ENCODE measurements at regions not wholly inside any gene's neighbourhood (a gene's known extent, or its start where the extent isn't known, plus 50 kb on each side); places are given as distances from the start of the nearest gene placed in this dataset.

DNA sequence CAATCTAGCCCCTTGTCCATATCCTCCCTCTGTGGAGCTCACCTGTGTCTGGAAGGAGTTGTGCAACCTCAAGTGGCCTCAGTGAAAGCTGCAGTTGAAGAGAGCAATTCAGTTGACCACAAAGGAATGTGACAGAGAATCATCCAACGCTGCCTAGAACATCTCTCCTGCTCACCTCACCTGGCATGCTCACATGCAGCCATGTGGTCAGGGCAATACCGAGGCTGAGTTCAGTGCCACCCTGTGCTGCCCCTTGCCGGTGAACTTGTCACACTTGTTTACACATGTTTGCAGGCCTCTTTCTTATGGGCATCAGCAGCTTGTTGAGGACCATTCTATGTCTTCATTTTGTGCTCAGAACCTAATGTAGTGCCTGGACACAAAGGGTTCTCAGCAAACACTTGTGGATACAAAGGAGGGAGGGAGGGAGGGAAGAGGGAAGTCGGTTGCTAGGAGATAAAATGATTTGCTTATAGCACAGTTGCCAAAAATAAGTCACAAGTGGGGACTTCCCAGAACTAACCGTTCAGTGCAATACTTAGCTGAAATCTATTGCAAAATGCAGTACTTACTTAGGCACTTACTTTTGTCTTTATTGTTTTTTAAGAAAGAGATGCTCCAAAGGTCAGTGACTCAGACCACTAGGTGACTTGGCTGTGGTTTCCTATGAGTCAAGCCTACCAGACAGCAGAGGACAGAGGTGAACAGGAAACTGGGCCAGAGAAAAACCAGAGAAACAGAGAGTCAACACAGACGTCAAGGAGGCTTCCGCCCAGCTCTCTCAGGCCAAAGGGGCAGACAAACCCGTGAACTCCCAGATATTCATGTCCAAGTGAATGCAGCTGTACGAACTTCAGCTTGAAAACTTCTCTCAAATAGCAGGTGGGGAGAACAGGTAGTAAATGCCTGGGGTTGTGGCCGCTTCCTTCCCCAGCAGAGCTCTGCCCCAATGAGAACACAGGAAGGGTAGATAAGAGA lies 227.8 kb upstream of the CTNNB1 start:
- Mint-ChIP-seq H3K27me3 (peaks cover 0 to 3% of the 10 kb centered on the region in 2 donors), H3K36me3 (peaks cover 8% of the 10 kb centered on the region), H3K4me1 (ENCODE audit: low read depth in 2 of 2) (peaks cover 74% of the 10 kb centered on the region in 2 donors), H3K4me3 (peak overlapping the region; percentile 87), H3K27ac (peak overlapping the region; percentile 89 to 99), H3K9me3 (peaks cover 4% of the 10 kb centered on the region)
- DNase-seq (ENCODE audit: low spot score) (peak; percentile 86), ATAC-seq (peak; percentile 94 to 95)

DNA sequence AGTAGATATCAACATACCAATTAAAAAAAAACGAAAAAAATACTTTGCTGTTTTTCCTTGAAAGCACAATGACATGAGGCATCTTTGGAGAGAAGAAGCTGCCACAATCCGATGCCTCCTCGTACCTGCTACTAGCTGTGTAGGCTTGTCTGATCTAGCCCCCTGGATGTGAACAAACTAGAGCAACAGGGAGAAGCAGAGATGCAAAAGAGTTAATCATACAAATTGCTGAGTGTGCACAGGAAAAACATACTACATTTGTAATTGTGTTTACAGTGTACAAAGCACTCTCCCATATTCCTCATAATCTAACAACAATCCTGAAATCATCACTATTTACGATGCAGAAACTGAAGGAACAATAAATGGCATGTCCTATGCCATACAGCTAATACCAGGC lies 227.0 kb upstream of the CTNNB1 start:
- H3K4me1 Mint-ChIP-seq (ENCODE audit: low read depth in 2 of 2), result peaks cover 73% of the 10 kb centered on the region in 2 donors

DNA sequence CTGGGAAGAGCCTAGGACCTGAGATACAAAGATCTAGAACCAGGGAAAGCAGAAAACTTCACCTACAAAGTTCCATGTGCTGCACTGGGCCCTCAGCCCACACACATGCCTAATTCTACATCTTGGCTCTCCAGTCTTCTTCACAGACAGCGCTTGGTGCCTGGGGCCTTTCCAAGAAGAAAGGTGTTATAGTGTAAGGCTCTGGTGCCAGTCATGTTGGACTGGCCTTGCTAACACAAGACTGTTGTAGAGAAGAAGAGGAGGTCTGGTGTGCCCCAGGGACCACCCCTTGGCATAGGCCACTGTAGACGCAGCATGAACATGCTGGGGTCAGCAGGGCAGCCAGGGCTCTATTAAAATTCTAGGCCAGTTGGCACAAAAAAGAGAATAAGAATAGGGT lies 226.2 kb upstream of the CTNNB1 start:
- H3K27ac Mint-ChIP-seq, result peak overlapping the region; percentile 89 to 99
- peaks cover 66% of the 10 kb centered on the region in 2 donors for H3K4me1 Mint-ChIP-seq (ENCODE audit: low read depth in 2 of 2)
- no peak for ATAC-seq
- H3K4me3 Mint-ChIP-seq, result peak overlapping the region; percentile 87
- H3K9me3 Mint-ChIP-seq, result no peaks in the 10 kb centered on the region
- peaks cover 0 to 5% of the 10 kb centered on the region in 2 donors for H3K27me3 Mint-ChIP-seq
- H3K36me3 Mint-ChIP-seq, result no peaks in the 10 kb centered on the region
- DNase-seq (ENCODE audit: low spot score), result no peak

More for the DNA sequence above, 227.0 kb upstream of the CTNNB1 start:
- peak overlapping the region; percentile 87 for H3K4me3 Mint-ChIP-seq
- peaks cover 6% of the 10 kb centered on the region for H3K36me3 Mint-ChIP-seq
- H3K9me3 Mint-ChIP-seq, result peaks cover 4% of the 10 kb centered on the region
- H3K27ac Mint-ChIP-seq, result peak overlapping the region; percentile 89 to 99
- DNase-seq (ENCODE audit: low spot score), result no peak
- peaks cover 0 to 3% of the 10 kb centered on the region in 2 donors for H3K27me3 Mint-ChIP-seq
- no peak for ATAC-seq

DNA sequence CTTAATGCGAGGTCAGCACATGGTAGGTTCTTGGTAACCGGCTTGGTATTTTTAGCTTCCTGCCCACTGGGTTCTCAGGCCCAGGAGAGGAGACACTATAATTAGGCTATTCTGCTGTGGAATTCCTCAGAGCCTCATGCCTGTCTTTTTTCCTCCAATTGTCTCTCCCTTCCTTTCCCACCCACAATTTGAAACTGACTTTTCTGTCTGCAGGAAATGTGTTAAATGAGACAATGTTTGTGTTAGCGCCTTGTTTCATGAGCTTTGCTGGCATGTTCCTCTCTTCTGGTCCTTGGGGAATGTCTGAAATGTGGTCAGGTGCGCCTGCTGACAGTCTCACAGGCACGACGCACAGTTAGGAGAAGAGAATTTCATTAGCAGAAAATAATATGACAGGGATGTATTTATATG lies 223.6 kb upstream of the CTNNB1 start:
- H3K27ac Mint-ChIP-seq, result no peak overlapping the region

DNA sequence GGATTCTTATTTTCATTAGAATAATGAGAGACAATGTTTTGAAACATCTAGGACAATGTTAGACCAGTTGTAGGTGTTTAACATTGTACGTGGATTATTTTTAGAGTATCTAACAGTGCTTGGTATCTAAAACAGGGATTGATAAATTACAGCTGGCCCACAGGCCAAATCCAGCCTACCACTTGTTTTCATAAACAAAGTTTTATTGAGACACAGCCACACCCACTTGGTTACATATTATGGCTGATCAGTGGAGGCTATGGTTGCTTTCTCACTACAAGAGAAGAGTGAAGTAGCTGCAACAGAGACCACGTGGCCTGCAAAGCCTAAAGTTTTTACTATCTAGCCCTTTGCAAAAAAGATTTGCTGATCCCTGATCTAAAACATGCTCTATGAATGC lies 223.1 kb upstream of the CTNNB1 start:
- Mint-ChIP-seq H3K4me1 (ENCODE audit: low read depth in 2 of 2) (peaks cover 48 to 57% of the 10 kb centered on the region in 2 donors), H3K36me3 (no peaks in the 10 kb centered on the region), H3K27me3 (peaks cover 2 to 15% of the 10 kb centered on the region in 2 donors)

More for the DNA sequence above, 223.6 kb upstream of the CTNNB1 start:
- DNase-seq (ENCODE audit: low spot score) (no peak), ATAC-seq (no peak)
- H3K4me3 Mint-ChIP-seq, result no peak overlapping the region
- no peaks in the 10 kb centered on the region for H3K36me3 Mint-ChIP-seq
- H3K4me1 Mint-ChIP-seq (ENCODE audit: low read depth in 2 of 2), result peaks cover 51 to 57% of the 10 kb centered on the region in 2 donors
- H3K27me3 Mint-ChIP-seq, result peaks cover 2 to 15% of the 10 kb centered on the region in 2 donors
- peaks cover 3% of the 10 kb centered on the region for H3K9me3 Mint-ChIP-seq

DNA sequence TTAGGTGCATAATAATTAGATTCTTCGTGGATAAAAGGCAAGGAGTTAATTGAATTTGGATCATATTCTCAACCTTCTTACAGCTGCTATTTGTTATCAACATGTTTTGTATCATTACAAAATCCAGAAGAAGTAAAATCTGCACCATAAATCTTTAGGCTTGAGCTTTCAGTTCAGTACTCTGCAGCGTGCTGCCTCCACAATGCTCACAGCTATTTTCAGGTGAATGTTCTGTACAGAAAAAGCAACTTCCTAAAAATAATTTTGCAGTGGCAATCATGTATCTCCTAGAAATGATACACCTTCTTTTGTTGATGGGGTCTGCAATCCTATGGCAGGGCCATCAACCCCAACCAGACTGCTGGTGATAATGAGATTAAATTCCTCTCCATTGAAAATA lies 220.9 kb upstream of the CTNNB1 start:
- Mint-ChIP-seq H3K9me3 (peaks cover 3% of the 10 kb centered on the region), H3K4me3 (no peak overlapping the region), H3K4me1 (ENCODE audit: low read depth in 2 of 2) (peaks cover 30 to 36% of the 10 kb centered on the region in 2 donors), H3K27ac (no peak overlapping the region), H3K27me3 (peaks cover 8 to 27% of the 10 kb centered on the region in 2 donors), H3K36me3 (no peaks in the 10 kb centered on the region)
- no peak for DNase-seq (ENCODE audit: low spot score)
- ATAC-seq, result no peak

More for the DNA sequence above, 223.1 kb upstream of the CTNNB1 start:
- Mint-ChIP-seq H3K4me3 (no peak overlapping the region), H3K27ac (no peak overlapping the region), H3K9me3 (peaks cover 3% of the 10 kb centered on the region)
- DNase-seq (ENCODE audit: low spot score), result no peak
- no peak for ATAC-seq

DNA sequence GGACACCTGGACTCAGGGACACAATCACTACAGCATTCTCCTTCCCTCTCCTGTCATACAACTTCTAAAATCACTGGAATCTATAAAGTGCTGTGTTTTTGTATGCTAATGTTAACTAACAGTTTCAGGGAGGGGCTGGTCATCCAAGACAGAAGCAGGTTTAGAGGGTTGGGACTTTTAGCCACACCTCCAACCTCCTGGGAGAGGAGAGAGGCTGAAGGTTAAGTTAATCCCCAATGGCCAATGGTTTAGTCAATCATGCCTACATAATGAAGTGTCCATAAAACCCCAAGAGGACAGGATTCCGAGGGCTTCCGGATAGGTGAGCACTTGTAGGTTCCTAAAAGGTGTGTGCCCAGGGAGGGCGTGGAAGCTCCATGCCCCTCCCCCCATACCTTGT lies 219.3 kb upstream of the CTNNB1 start:
- ATAC-seq, result peak in 1 of 2 donors; percentile 9
- peaks cover 3% of the 10 kb centered on the region for H3K9me3 Mint-ChIP-seq
- no peak overlapping the region for H3K27ac Mint-ChIP-seq
- H3K4me3 Mint-ChIP-seq, result no peak overlapping the region
- DNase-seq (ENCODE audit: low spot score), result no peak
- H3K36me3 Mint-ChIP-seq, result no peaks in the 10 kb centered on the region
- peaks cover 13 to 40% of the 10 kb centered on the region in 2 donors for H3K27me3 Mint-ChIP-seq
- peaks cover 22% of the 10 kb centered on the region in 2 donors for H3K4me1 Mint-ChIP-seq (ENCODE audit: low read depth in 2 of 2)

DNA sequence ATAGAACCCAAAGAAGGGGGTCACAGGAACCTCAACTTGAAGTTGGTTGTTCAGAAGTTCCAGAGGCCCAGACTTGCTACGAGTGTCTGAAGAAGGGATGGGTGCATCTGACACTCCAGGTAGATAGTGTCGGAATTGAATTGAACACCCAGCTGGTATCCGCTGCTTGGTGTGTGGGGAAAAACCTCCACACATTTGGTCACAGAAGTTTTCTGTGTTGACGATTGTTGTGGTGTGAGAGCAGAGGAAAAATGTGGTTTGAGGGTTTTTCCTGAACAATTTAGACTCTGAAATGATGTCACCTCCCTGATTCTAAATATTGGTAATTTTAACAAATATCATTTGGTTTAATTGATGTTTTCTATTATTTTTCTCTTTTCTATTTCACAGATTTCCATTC lies 218.8 kb upstream of the CTNNB1 start:
- Mint-ChIP-seq H3K27me3 (peaks cover 13 to 40% of the 10 kb centered on the region in 2 donors), H3K4me1 (ENCODE audit: low read depth in 2 of 2) (peaks cover 19% of the 10 kb centered on the region in 2 donors), H3K9me3 (peaks cover 3% of the 10 kb centered on the region), H3K4me3 (peak overlapping the region; percentile 46), H3K36me3 (no peaks in the 10 kb centered on the region), H3K27ac (peak overlapping the region in 1 of 2 donors; percentile 70)
- DNase-seq (ENCODE audit: low spot score) (no peak), ATAC-seq (peak; percentile 65 to 66)

DNA sequence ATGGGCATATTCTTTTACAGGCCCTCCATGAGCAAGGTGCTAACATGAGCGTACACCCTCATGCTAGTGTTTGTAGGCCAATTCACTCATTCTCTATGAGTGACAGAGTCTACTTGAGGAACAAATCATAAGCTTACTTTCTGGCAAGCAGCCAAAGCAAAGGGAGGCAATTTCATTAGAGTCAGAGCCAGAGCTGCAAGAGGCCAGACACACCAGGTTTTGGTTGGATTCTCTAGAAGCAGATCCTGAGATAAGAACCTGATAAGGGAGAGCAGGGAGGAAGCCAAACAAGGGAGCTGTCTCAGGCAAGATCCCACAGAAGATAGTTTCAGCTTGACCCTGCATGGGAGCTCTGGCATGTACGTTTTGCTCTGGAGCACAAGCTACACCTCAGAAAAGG lies 214.1 kb upstream of the CTNNB1 start:
- Mint-ChIP-seq H3K36me3 (no peaks in the 10 kb centered on the region), H3K27me3 (peaks cover 13 to 45% of the 10 kb centered on the region in 2 donors)
- ATAC-seq, result no peak

DNA sequence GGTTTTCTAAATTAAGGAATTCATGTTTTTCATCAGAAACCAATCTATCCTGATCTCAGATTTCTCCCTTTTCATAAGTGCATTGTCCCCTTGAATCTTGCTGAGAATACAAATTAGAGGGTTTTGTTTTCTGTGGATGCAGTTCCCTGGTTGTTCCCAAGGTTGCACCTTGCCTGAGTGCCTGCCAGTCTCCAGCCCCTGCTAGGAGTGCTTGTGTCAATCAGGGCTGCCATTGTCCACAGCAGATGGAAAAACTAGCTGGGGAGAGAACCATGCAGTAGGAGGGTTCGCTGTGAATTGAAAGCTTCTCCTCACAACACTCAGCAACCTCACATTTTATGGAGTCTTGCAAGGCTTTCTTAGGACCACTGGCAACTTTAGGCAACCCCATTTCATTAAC lies 210.8 kb upstream of the CTNNB1 start:
- H3K4me3 Mint-ChIP-seq, result no peak overlapping the region

More for the DNA sequence above, 214.1 kb upstream of the CTNNB1 start:
- H3K9me3 Mint-ChIP-seq, result peaks cover 4% of the 10 kb centered on the region
- no peak overlapping the region for H3K4me3 Mint-ChIP-seq
- no peak for DNase-seq (ENCODE audit: low spot score)
- H3K4me1 Mint-ChIP-seq (ENCODE audit: low read depth in 2 of 2), result peaks cover 7% of the 10 kb centered on the region in 2 donors
- H3K27ac Mint-ChIP-seq, result peak overlapping the region in 1 of 2 donors; percentile 7

DNA sequence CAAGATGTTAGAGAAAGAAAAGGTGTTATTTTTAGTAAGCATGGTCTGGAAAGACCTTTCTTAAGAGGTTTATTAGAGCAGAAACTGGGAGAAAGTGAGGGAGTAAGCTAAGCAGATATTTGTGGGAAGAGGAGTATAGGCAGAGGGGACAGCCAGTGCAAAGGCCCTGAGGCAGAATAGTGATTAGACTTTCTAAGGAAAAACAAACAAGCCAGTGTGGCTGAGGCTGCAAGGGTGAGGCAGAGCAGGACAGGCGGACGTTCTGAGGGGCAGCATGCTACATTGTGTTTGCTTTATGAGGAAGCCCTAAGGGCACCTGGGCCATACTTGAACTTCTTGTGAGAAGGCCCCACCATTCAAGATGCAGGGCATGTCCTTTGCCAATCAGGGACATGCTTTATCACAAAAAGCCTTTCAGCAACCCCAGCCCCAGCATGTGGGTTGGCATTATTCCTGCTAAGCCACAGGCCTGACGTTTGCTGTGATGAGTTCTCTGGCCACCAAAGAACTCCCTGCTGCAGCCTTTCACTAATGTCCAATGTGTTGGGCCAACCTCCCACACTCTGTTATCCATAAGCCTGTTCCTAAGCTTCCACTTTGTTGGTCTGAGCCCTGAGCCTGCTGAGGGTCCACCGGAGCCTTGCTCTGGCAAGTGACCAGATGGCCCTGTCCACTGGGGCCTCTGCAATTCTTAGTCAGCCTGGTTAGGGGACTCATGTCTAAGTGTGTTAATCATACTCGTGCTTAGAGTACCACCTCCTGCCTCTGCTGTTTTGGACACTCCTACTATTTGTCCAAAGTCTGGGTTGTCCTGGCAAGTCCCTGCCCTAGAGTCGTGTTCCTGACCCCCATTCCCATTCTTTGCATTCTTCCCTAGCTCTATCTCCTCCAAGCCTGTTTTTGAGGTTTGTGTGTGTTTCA lies 209.9 kb upstream of the CTNNB1 start:
- H3K9me3 Mint-ChIP-seq, result peaks cover 4% of the 10 kb centered on the region
- no peaks in the 10 kb centered on the region for H3K36me3 Mint-ChIP-seq
- no peak overlapping the region for H3K27ac Mint-ChIP-seq
- no peaks in the 10 kb centered on the region for H3K4me1 Mint-ChIP-seq (ENCODE audit: low read depth in 2 of 2)
- peak in 1 of 2 donors; percentile 40 for ATAC-seq
- H3K27me3 Mint-ChIP-seq, result peaks cover 10 to 39% of the 10 kb centered on the region in 2 donors
- no peak for DNase-seq (ENCODE audit: low spot score)
- no peak overlapping the region for H3K4me3 Mint-ChIP-seq

More for the DNA sequence above, 210.8 kb upstream of the CTNNB1 start:
- Mint-ChIP-seq H3K27ac (no peak overlapping the region), H3K9me3 (peaks cover 4% of the 10 kb centered on the region), H3K4me1 (ENCODE audit: low read depth in 2 of 2) (no peaks in the 10 kb centered on the region), H3K27me3 (peaks cover 7 to 41% of the 10 kb centered on the region in 2 donors), H3K36me3 (no peaks in the 10 kb centered on the region)
- DNase-seq (ENCODE audit: low spot score), result no peak
- no peak for ATAC-seq

DNA sequence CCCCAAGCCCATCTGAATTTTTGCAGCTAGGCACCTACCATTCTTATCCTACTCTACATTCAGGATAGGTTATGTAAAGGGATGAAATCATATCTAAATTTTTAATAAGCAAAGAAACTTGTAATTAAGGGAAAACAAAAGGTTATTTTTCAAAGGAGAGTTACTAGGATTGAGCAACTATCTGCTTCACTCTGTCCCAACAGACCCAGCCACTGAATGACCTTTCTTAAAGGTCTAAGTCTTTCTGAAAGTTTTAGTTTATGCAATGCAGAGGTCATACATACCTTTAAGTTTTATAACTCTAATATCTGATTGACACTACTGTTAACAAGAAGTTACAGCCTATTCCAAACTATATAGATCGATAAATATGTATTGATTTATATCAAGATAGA lies 209.2 kb upstream of the CTNNB1 start:
- no peaks in the 10 kb centered on the region for H3K4me1 Mint-ChIP-seq (ENCODE audit: low read depth in 2 of 2)
- DNase-seq (ENCODE audit: low spot score) (no peak), ATAC-seq (no peak)
- no peak overlapping the region for H3K27ac Mint-ChIP-seq
- peaks cover 4% of the 10 kb centered on the region for H3K9me3 Mint-ChIP-seq
- H3K27me3 Mint-ChIP-seq, result peaks cover 8 to 33% of the 10 kb centered on the region in 2 donors
- no peaks in the 10 kb centered on the region for H3K36me3 Mint-ChIP-seq
- no peak overlapping the region for H3K4me3 Mint-ChIP-seq

DNA sequence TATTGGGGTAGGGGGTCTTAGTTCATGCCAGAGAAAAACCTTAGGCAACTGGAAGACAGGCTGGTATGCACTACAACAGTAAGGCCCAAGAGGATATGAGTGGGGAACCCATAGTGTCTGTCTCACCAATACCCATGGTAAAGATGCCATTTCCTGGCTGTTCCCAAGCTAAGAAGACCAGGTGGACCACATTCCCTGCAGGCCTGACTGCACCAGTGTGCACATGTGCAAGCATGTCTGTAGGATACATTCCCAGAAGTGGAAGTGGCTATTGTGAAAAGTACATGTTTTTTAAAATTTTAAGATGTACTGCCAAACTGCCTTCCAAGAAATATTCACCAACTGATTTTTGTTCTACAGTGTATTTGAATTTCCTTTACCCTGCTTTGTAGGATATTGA lies 207.3 kb upstream of the CTNNB1 start:
- no peaks in the 10 kb centered on the region for H3K4me1 Mint-ChIP-seq (ENCODE audit: low read depth in 2 of 2)
- no peak for DNase-seq (ENCODE audit: low spot score)
- no peak for ATAC-seq
- no peak overlapping the region for H3K27ac Mint-ChIP-seq
- H3K36me3 Mint-ChIP-seq, result no peaks in the 10 kb centered on the region
- no peak overlapping the region for H3K4me3 Mint-ChIP-seq
- H3K9me3 Mint-ChIP-seq, result peaks cover 4% of the 10 kb centered on the region
- H3K27me3 Mint-ChIP-seq, result peaks cover 10 to 27% of the 10 kb centered on the region in 2 donors

Data from natural killer cell treated with Interleukin-12 subunit alpha and Interleukin-12 subunit beta and Interleukin-15 and Interleukin-18, amount 100 ng/mL, for 72 hours (primary cell).